IMR-90 (cell line): ENCODE measurements at regions not wholly inside any gene's neighbourhood (a gene's known extent, or its start where the extent isn't known, plus 50 kb on each side); places are given as distances from the start of the nearest gene placed in this dataset.

Source experiments
- ATAC-seq: fragments of 200-7000 bp; cut with Tn5 transposase; 2 replicates; pipeline ENCODE4 v1.9.1; 2020; ENCODE audit warnings: low read depth, mild to moderate bottlenecking, moderate library complexity
- BruUV-seq: library from RNA; stranded (reverse); fragments of 400-500 nt; replicated peaks from 2 replicates; lab custom pipeline; 2021; lab: Mats Ljungman, UMichigan
- CTCF ChIA-PET: fragments of 300-600 bp; formaldehyde crosslinking; extraction: SDS; loops from one replicate; lab custom pipeline; 2021; ENCODE audit warnings: antibody characterized with exemption; lab: Yijun Ruan, JAX
- POLR2A ChIA-PET: fragments of 300-600 bp; sonication (Branson Sonifier 250); formaldehyde crosslinking; loops from one replicate; lab custom pipeline; 2022; ENCODE audit warnings: antibody characterized with exemption; ENCODE audit not compliant: unreplicated experiment; lab: Charles Lee
- DNase-seq: peaks from one replicate; pipeline ENCODE4 v3.0.0; 2013
- H2AFZ ChIP-seq: replicated peaks from 2 replicates; pipeline ENCODE3; 2013; ENCODE audit warnings: low read length, mild to moderate bottlenecking; ENCODE audit not compliant: poor library complexity
- H2AK5ac ChIP-seq: 2 replicates; pipeline ENCODE4 v1.6.1; 2013; ENCODE audit warnings: low read depth, low read length, inconsistent platforms
- H2AK9ac ChIP-seq: replicated peaks from 2 replicates; pipeline ENCODE3; 2013; ENCODE audit warnings: mild to moderate bottlenecking, low read depth, low read length, moderate library complexity; ENCODE audit not compliant: poor library complexity
- H2BK120ac ChIP-seq: 2 replicates; pipeline ENCODE4 v1.6.1; 2013; ENCODE audit warnings: low read depth, low read length, inconsistent platforms
- H2BK15ac ChIP-seq: 3 replicates; pipeline ENCODE4 v1.6.1; 2013; ENCODE audit warnings: low read depth, low read length, inconsistent platforms
- H2BK20ac ChIP-seq: 2 replicates; pipeline ENCODE4 v1.6.1; 2013; ENCODE audit warnings: low read depth, mild to moderate bottlenecking, inconsistent platforms, low read length, moderate library complexity
- H2BK5ac ChIP-seq: 2 replicates; pipeline ENCODE4 v1.6.1; 2013; ENCODE audit warnings: mild to moderate bottlenecking, low read depth, low read length, inconsistent platforms; ENCODE audit not compliant: poor library complexity, severe bottlenecking
- H3K14ac ChIP-seq: replicated peaks from 2 replicates; pipeline ENCODE4 v1.6.1; 2013; ENCODE audit warnings: low read depth, low read length, inconsistent platforms
- H3K18ac ChIP-seq: 2 replicates; pipeline ENCODE4 v1.6.1; 2013; ENCODE audit warnings: low read depth, low read length, control low read depth
- H3K23ac ChIP-seq: 2 replicates; pipeline ENCODE4 v1.6.1; 2013; ENCODE audit warnings: low read depth, low read length, inconsistent platforms
- H3K27ac ChIP-seq: 2 replicates; pipeline ENCODE4 v1.5.1; 2013; ENCODE audit warnings: mild to moderate bottlenecking, control low read depth, low read length; ENCODE audit not compliant: insufficient read depth
- H3K27me3 ChIP-seq: 2 replicates; pipeline ENCODE4 v1.6.1; 2013; ENCODE audit warnings: low read length; ENCODE audit not compliant: control insufficient read depth, insufficient read depth
- H3K36me3 ChIP-seq: 2 replicates; pipeline ENCODE4 v1.6.1; 2013; ENCODE audit warnings: low read length, mixed read lengths; ENCODE audit not compliant: control insufficient read depth, insufficient read depth
- H3K4ac ChIP-seq: 2 replicates; pipeline ENCODE4 v1.6.1; 2013; ENCODE audit warnings: low read depth, low read length, inconsistent platforms
- H3K4me1 ChIP-seq: 2 replicates; pipeline ENCODE4 v1.6.1; 2013; ENCODE audit warnings: low read length, mixed read lengths; ENCODE audit not compliant: control insufficient read depth, insufficient read depth
- H3K4me2 ChIP-seq: 2 replicates; pipeline ENCODE4 v1.6.1; 2013; ENCODE audit warnings: low read depth, mild to moderate bottlenecking, control low read depth, low read length, moderate library complexity
- H3K4me3 ChIP-seq: 2 replicates; pipeline ENCODE4 v1.5.1; 2013; ENCODE audit warnings: low read depth, mild to moderate bottlenecking, control low read depth, low read length, moderate library complexity; ENCODE audit not compliant: insufficient read depth
- H3K56ac ChIP-seq: 2 replicates; pipeline ENCODE4 v1.6.1; 2013; ENCODE audit warnings: low read length, inconsistent platforms; ENCODE audit not compliant: insufficient read depth; ENCODE audit errors: extremely low read depth
- H3K79me1 ChIP-seq, 2 experiments: 2 replicates each; pipeline ENCODE4 v1.6.1; 2013; ENCODE audit warnings: low read length in 2 of 2, inconsistent platforms in 1 of 2, low read depth in 1 of 2
- H3K9ac ChIP-seq: 2 replicates; pipeline ENCODE4 v1.6.1; 2013; ENCODE audit warnings: low read depth, low read length, control low read depth
- H3K9me1 ChIP-seq: 2 replicates; pipeline ENCODE4 v1.6.1; 2013; ENCODE audit warnings: low read length, inconsistent platforms; ENCODE audit not compliant: insufficient read depth
- H3K9me3 ChIP-seq: 2 replicates; pipeline ENCODE4 v1.6.1; 2013; ENCODE audit warnings: low read length; ENCODE audit not compliant: control insufficient read depth, insufficient read depth
- H4K20me1 ChIP-seq: 2 replicates; pipeline ENCODE4 v1.6.1; 2013; ENCODE audit warnings: low read length, inconsistent platforms; ENCODE audit not compliant: insufficient read depth
- H4K5ac ChIP-seq: 2 replicates; pipeline ENCODE4 v1.6.1; 2013; ENCODE audit warnings: mild to moderate bottlenecking, low read depth, low read length, control low read depth
- H4K8ac ChIP-seq, 2 experiments: 2 replicates each; pipeline ENCODE4 v1.6.1; 2013; ENCODE audit warnings: low read depth in 2 of 2, low read length in 2 of 2, control low read depth in 1 of 2, inconsistent platforms in 1 of 2
- H4K91ac ChIP-seq: 2 replicates; pipeline ENCODE4 v1.6.1; 2013; ENCODE audit warnings: low read depth, low read length, inconsistent platforms; ENCODE audit not compliant: insufficient read depth
- BHLHE40 ChIP-seq: fragments of 150-350 bp; IDR thresholded peaks from 2 replicates; pipeline ENCODE4 v1.6.1; 2016; ENCODE audit warnings: mild to moderate bottlenecking, low read depth, low read length
- CEBPB ChIP-seq: IDR thresholded peaks from 2 replicates; pipeline ENCODE4 v1.6.1; 2012; ENCODE audit warnings: low read depth, low read length, improper control_type of control experiment
- FOS ChIP-seq: fragments of 150-350 bp; IDR thresholded peaks from 2 replicates; pipeline ENCODE4 v1.6.1; 2016; ENCODE audit warnings: low read depth, low read length
- MAFK ChIP-seq: IDR thresholded peaks from 2 replicates; pipeline ENCODE4 v1.6.1; 2012; ENCODE audit warnings: low read depth, low read length, improper control_type of control experiment
- MAZ ChIP-seq: IDR thresholded peaks from 2 replicates; pipeline ENCODE4 v1.6.1; 2012; ENCODE audit warnings: low read depth, mild to moderate bottlenecking, low read length, improper control_type of control experiment, moderate library complexity, borderline replicate concordance
- MXI1 ChIP-seq: IDR thresholded peaks from 2 replicates; pipeline ENCODE4 v1.6.1; 2012; ENCODE audit warnings: low read depth, mild to moderate bottlenecking, low read length, moderate library complexity, borderline replicate concordance
- NFE2L2 ChIP-seq: fragments of 150-350 bp; IDR thresholded peaks from 2 replicates; pipeline ENCODE4 v1.6.1; 2016; ENCODE audit warnings: low read depth, mild to moderate bottlenecking, low read length
- RCOR1 ChIP-seq: IDR thresholded peaks from 2 replicates; pipeline ENCODE4 v1.6.1; 2012; ENCODE audit warnings: mild to moderate bottlenecking, low read length, improper control_type of control experiment; ENCODE audit not compliant: insufficient replicate concordance
- RFX5 ChIP-seq: IDR thresholded peaks from 2 replicates; pipeline ENCODE4 v1.8.0; 2012; ENCODE audit warnings: low read depth, mild to moderate bottlenecking, low read length, moderate library complexity
- SMC3 ChIP-seq: fragments of 150-350 bp; IDR thresholded peaks from 2 replicates; pipeline ENCODE4 v1.6.1; 2016; ENCODE audit warnings: low read depth, mild to moderate bottlenecking, antibody characterized with exemption, low read length, moderate library complexity
- WGBS, 2 experiments: methylation state at CpG; one replicate each; pipeline versions ENCODE4 v1.1.5 to v1.1.7; 2013; ENCODE audit warnings: missing lambda C conversion rate in 2 of 2; ENCODE audit not compliant: insufficient read length in 1 of 2; ENCODE audit errors: extremely low coverage in 2 of 2; 5-methylcytosine and 5-hydroxymethylcytosine counted together
- dilution Hi-C: fragments of 300-500 bp; cut with HindIII; formaldehyde crosslinking; loops from one replicate; pipeline ENCODE4 v1.14.3; 2018; ENCODE audit warnings: low sequenced_read_pairs; ENCODE audit not compliant: unreplicated experiment
- in situ Hi-C: fragments of 300-500 bp; cut with MboI; formaldehyde crosslinking; loops from 3 replicates; pipeline ENCODE4 v1.14.3; 2019; ENCODE audit warnings: low sequenced_read_pairs, inconsistent platforms, mixed read lengths
- intact Hi-C: fragments of 100-400 bp; cut with micrococcal nuclease; formaldehyde crosslinking; loops from 2 replicates; pipeline ENCODE4 v1.10.0; 2022
- TF ChIP-seq, protein P1 (sequence below): fragments of 150-350 bp; IDR thresholded peaks from 2 replicates; pipeline ENCODE4 v1.6.1; 2016; ENCODE audit warnings: low read depth, mild to moderate bottlenecking, low read length, moderate library complexity, borderline replicate concordance
- TF ChIP-seq, protein P2 (sequence below): conservative IDR thresholded peaks from 2 replicates; pipeline ENCODE4 v1.5.1; 2012; ENCODE audit warnings: mild to moderate bottlenecking, low read depth, low read length, improper control_type of control experiment
- TF ChIP-seq, protein P3 (sequence below): fragments of 150-350 bp; IDR thresholded peaks from 2 replicates; pipeline ENCODE4 v1.6.1; 2017; ENCODE audit warnings: mild to moderate bottlenecking, antibody characterized with exemption, low read length, low read depth

DNA sequence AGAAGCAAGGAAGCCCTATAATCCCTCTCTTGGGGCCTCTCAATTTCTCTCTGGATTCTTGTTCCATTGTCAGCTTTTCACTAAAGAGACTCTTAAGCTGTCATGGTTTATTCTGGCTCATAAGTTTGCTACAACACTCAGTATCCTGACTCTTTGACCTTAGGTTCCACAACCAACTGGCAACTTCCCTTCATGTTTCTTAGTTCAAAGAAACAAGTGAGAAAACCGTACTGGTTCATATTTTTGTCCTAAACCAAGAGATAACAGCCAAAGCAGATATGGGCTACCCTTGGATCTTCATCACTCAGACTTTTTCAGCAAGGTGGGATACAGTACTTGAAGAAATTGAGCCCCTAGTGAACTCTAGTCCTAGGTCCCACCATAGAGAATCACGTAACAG is 109.9 kb upstream of the CRIM1 start:
- no peaks in the 10 kb centered on the region for H3K9me3 ChIP-seq
- H3K56ac ChIP-seq: no peak overlapping the region
- peaks cover 2% of the 10 kb centered on the region; the same call in 1 of the 2 replicates for H3K27me3 ChIP-seq
- H3K9me1 ChIP-seq: no peaks in the 10 kb centered on the region
- DNase-seq (no peak), ATAC-seq (no peak)
- no peak overlapping the region for H2AFZ ChIP-seq
- H2AK5ac ChIP-seq: no peak overlapping the region
- ChIA-PET CTCF (no interaction called here), POLR2A (no interaction called here)
- no peak overlapping the region for H2BK15ac ChIP-seq
- no peak overlapping the region for H2BK5ac ChIP-seq
- no peak overlapping the region for H3K4me2 ChIP-seq
- TF ChIP-seq, protein P1, sequence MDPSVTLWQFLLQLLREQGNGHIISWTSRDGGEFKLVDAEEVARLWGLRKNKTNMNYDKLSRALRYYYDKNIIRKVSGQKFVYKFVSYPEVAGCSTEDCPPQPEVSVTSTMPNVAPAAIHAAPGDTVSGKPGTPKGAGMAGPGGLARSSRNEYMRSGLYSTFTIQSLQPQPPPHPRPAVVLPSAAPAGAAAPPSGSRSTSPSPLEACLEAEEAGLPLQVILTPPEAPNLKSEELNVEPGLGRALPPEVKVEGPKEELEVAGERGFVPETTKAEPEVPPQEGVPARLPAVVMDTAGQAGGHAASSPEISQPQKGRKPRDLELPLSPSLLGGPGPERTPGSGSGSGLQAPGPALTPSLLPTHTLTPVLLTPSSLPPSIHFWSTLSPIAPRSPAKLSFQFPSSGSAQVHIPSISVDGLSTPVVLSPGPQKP: no peak
- TF ChIP-seq CEBPB (no peak), BHLHE40 (no peak), RFX5 (no peak), MAFK (no peak), NFE2L2 (no peak), FOS (no peak), MAZ (no peak), MXI1 (no peak), RCOR1 (no peak), SMC3 (no peak)
- TF ChIP-seq, protein P2, sequence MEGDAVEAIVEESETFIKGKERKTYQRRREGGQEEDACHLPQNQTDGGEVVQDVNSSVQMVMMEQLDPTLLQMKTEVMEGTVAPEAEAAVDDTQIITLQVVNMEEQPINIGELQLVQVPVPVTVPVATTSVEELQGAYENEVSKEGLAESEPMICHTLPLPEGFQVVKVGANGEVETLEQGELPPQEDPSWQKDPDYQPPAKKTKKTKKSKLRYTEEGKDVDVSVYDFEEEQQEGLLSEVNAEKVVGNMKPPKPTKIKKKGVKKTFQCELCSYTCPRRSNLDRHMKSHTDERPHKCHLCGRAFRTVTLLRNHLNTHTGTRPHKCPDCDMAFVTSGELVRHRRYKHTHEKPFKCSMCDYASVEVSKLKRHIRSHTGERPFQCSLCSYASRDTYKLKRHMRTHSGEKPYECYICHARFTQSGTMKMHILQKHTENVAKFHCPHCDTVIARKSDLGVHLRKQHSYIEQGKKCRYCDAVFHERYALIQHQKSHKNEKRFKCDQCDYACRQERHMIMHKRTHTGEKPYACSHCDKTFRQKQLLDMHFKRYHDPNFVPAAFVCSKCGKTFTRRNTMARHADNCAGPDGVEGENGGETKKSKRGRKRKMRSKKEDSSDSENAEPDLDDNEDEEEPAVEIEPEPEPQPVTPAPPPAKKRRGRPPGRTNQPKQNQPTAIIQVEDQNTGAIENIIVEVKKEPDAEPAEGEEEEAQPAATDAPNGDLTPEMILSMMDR: no peak
- TF ChIP-seq, protein P3, sequence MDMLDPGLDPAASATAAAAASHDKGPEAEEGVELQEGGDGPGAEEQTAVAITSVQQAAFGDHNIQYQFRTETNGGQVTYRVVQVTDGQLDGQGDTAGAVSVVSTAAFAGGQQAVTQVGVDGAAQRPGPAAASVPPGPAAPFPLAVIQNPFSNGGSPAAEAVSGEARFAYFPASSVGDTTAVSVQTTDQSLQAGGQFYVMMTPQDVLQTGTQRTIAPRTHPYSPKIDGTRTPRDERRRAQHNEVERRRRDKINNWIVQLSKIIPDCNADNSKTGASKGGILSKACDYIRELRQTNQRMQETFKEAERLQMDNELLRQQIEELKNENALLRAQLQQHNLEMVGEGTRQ: no peak
- no peak overlapping the region for H2AK9ac ChIP-seq
- H3K4me1 ChIP-seq: no peaks in the 10 kb centered on the region
- no peak overlapping the region for H4K8ac ChIP-seq
- H3K18ac ChIP-seq: no peak overlapping the region
- H2BK20ac ChIP-seq: no peak overlapping the region
- H4K91ac ChIP-seq: no peak overlapping the region
- H3K23ac ChIP-seq: no peak overlapping the region
- no peaks in the 10 kb centered on the region for H4K20me1 ChIP-seq
- no CpG with 5 or more reads among the region's 2 CpGs for WGBS, 2 experiments
- no peak overlapping the region for H3K14ac ChIP-seq
- no peaks in the 10 kb centered on the region for H3K36me3 ChIP-seq
- H2BK120ac ChIP-seq: no peak overlapping the region
- H3K27ac ChIP-seq: no peak overlapping the region
- dilution Hi-C loops: no loop called here
- intact Hi-C loops: no loop called here
- H4K5ac ChIP-seq: no peak overlapping the region
- H3K9ac ChIP-seq: no peak overlapping the region
- H3K79me1 ChIP-seq: no peaks in the 10 kb centered on the region
- in situ Hi-C loops: no loop called here
- no peak overlapping the region for H3K4me3 ChIP-seq
- BruUV-seq: no TSS peak
- H3K4ac ChIP-seq: no peak overlapping the region
